ENCODE measurements at regions not wholly inside any gene's neighbourhood (a gene's known extent, or its start where the extent isn't known, plus 50 kb on each side); places are given as distances from the start of the nearest gene placed in this dataset.
A peak's percentile ranks its signal among the peaks of the same experiment; 100 is the strongest.
"Not testable (repeated sequence)": the region's sequence is repeated elsewhere in the genome, so short reads cannot be mapped to it uniquely, and the experiment has no call there.

DNA sequence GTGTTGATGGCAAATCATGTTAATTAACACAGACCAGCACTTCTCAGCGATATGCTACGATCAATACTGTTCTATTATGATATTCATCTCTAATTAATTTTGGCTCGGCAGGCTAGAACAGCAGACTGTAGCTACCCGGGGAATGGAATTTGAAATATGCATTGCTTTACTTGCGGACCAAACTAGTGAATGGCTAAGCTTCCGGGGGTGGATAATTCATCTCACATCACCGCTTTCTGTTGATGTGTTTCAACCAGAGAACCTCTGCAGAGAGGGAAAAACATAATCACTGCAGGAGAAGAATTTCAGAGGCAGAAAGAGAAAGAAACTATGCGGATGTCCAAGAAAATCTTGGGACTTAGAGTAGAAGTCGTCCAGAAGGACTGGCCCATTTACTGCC lies 490.9 kb downstream of the STK39 start:
- no peak for DNase-seq (ENCODE audit: low read depth in 3 of 3, low spot score in 2 of 3)

DNA sequence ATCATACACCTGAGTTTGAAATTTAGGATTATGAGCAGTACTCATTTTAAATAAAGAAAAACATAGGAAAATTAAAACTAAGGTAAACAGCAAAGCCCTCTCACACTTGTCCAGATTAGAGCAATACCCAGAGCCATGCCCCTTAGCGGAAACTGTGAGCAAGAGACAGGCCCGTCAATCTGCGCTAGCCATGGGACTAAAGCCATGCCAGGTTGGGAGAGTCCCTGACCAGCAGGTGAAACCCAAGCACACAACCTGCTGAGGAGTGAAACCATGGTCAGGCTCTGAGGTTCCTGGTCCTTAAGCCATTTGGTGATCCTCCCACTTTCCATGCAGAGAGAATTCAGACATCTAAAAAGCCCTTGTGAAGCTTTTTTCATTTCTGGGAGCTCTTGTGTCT lies 494.3 kb downstream of the STK39 start:
- DNase-seq (ENCODE audit: low read depth in 3 of 3, low spot score in 2 of 3), result no peak

DNA sequence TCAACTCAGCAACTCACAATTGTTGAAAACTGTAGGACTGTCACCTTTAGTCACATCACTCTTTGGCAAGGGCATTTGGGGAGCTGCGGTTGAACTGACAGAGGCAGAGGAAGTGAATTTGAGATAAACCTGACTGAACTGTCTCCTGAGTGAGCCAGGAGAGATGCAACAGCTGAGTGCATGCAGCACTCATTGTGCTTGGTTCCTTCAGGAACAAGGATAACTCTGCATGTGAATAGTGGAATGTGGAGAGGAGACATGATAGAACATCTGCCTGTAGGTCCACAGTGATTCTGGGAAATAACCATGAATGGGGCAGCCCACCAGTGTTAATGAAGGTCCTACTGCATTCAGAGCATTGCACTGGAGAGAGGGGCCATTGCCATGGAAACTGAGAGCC lies 494.7 kb downstream of the STK39 start:
- DNase-seq (ENCODE audit: low read depth in 3 of 3, low spot score in 2 of 3), result no peak

DNA sequence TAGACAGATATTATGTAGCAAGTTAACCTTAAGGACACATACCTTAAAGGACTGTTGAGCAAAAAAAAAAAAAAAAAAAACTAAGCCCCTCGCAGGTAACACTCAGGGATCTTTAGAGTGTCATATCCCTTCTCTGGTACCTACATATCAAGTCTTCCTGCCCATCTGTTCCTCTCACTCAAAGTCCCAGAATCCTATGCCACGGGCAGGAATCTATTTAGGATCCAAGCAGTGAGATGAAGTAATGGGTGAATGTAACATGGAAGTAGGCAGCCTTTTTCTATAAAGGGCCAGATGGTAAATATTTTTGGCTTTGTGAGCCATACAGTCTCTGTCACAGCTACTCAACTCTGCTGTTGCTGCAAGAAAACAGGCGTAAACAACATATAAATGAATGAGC lies 496.7 kb downstream of the STK39 start:
- DNase-seq (ENCODE audit: low read depth in 3 of 3, low spot score in 2 of 3), result no peak

DNA sequence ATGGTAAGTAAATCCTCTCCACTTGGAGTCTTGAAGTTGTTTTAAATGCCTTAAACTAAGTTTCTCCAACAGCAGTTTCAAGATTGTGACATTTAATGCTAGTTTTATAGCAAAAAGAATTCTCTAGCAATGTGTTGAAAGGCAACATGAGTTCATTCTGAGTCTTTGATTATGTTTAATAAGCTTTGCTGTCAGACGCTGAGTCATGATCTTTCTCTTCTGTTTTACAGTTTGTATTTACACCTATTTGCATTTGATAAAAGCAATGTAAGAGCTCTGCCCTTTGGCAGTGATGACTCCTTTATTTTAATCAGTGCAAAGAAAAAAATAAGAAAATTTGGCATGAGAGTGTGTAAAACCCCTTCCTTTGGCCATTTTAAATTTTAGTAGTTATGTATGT lies 497.7 kb downstream of the STK39 start:
- DNase-seq (ENCODE audit: low read depth in 3 of 3, low spot score in 2 of 3), result no peak

DNA sequence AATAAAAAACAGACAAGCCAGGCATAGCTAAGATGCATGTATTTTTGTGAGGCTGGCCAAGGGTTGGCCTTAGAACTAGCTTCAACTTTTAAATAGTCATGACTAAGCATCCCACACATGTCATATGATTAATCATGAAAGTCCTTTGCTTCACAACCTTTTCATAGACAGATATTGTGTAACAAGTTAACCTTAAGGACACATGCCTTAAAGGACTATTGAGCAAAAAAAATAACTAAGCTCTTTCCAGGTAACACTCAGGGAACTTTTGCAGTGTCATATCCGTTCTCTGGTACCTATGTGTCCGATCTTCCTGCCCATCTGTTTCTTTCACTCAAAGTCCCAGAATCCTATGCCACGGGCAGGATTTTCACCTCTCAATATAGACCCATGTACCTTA lies 498.4 kb downstream of the STK39 start:
- DNase-seq (ENCODE audit: low read depth in 3 of 3, low spot score in 2 of 3), result no peak

DNA sequence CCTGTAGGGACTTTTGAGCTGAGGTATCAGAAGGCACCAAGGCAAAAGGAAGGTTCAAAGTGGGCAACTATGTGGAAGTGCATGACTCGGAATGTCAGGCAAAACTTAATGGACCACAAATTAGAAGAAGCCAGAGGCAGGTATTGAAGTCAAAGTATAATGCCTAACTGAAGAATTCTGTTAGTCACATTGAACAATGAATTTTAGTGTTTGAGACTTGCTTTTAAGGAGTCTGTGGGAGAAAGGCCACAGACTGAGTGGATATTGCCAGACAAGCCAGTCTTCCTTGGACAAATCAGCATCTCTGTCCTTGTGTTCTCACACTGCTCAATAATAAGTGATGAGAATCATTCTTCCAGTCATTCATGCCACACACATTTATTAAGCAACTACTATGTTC lies 498.9 kb downstream of the STK39 start:
- DNase-seq (ENCODE audit: low read depth in 3 of 3, low spot score in 2 of 3), result no peak

GRCh38 chr2:167745667-167746066 lies 501.7 kb downstream of the STK39 start:
- no peak for DNase-seq (ENCODE audit: low read depth in 3 of 3, low spot score in 2 of 3)

GRCh38 chr2:167739921-167740320 lies 507.5 kb downstream of the STK39 start:
- DNase-seq (ENCODE audit: low read depth in 3 of 3, low spot score in 2 of 3), result not testable (repeated sequence)

DNA sequence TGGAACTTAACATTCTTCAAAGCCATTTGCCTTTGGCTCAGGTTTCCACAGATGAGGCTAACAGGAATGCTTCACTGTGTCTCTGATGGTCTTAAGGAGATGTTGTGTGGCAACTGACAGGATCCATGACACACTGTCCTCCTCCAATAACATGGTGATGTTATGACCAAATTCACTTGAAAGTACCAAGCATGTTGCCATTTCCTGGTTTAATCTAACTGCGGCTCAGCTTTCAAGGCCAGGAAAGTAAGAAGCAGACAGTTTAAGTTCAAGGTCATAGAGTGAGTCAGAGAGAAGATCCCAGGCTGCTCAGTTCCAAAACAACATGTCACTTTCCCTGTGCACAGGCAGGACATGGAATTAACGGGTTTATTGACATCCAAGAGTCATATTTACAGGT lies 513.6 kb downstream of the STK39 start:
- no peak for DNase-seq (ENCODE audit: low read depth in 3 of 3, low spot score in 2 of 3)

GRCh38 chr2:167732326-167732725 lies 515.1 kb downstream of the STK39 start:
- no peak for DNase-seq (ENCODE audit: low read depth in 3 of 3, low spot score in 2 of 3)

DNA sequence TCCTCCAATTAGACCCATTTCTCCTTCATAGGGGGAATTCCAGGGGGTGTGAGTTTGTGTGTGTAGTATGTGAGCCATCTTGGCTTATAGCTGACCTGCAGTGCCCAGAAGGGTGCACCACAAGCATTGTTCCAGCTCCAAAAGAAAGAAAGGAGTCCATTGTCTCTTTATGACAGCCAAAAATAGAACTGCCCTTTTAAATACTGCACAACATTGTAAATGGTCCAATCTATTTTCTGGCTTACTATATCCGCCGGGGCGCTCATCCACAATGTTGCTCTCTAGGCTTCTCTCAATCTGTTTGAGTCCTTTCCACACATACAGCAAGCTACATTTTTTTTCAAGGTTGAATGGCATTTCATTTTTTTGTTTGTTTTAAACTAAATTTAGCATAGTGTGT lies 517.5 kb downstream of the STK39 start:
- no peak for DNase-seq (ENCODE audit: low read depth in 3 of 3, low spot score in 2 of 3)

DNA sequence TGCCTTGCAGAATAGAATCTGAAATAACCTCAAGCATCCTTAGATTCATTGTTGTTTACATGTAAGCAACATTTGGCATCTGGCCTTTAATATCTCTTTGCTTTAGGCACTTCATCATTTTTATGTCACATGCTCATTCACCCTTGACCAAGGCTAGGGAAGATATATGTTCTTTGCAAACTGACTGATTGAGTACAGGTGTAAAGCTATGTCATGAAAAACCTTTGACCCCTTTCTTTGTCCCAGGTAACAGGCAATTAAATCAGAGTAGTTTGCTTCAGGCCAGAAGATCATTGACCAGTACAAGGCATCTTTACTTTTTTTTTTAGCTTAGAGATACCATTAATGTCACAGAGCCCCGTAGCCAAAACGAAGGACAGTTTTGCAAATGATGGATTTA lies 520.6 kb downstream of the STK39 start:
- DNase-seq (ENCODE audit: low read depth in 3 of 3, low spot score in 2 of 3), result no peak

- no peak for DNase-seq (ENCODE audit: low read depth in 3 of 3, low spot score in 2 of 3)
These were observed 525.8 kb downstream of the STK39 start for GRCh38 chr2:167721593-167721992.

DNA sequence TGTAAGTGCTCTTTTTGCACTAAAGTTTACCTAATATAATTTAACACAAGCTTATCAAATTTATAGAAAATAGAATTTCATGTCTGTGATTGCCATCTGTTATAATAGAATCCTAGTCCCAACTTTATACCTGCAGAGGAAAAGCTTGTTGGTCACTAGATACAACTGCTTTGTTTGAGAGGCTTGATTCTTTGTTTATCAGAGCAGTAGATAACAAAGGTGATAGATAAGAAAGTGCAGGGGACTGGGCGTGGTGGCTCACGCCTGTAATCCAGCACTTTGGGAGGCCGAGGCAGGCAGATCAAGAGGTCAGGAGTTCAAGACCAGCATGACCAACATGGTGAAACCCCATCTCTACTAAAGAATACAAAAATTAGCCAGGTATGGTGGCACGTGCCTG lies 528.0 kb downstream of the STK39 start:
- DNase-seq (ENCODE audit: low read depth in 3 of 3, low spot score in 2 of 3), result no peak

GRCh38 chr2:167718560-167718959 lies 528.8 kb downstream of the STK39 start:
- DNase-seq (ENCODE audit: low read depth in 3 of 3, low spot score in 2 of 3), result no peak

DNA sequence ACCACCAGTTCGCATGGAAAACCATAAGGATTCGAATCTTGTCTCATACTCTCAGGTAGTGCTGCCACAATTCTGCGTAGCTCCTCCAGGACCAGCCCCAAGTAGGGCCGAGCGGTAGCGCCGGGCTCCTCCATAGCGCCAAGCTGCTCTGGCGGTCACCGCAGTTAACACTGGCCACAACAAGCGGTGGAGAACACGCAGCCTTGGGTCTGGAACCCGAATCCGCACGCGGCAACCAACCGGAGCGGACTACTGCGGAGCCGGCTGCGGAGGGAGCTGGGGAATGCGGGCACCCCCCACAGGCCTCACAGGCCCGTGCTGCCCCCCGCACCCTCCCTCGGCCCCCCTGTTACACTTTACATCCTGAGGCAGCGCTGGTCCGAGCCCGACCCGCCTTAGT lies 531.5 kb downstream of the STK39 start:
- no peak for DNase-seq (ENCODE audit: low read depth in 3 of 3, low spot score in 2 of 3)

- not testable (repeated sequence) for DNase-seq (ENCODE audit: low read depth in 3 of 3, low spot score in 2 of 3)
These were observed 531.9 kb downstream of the STK39 start for GRCh38 chr2:167715498-167715897.

DNA sequence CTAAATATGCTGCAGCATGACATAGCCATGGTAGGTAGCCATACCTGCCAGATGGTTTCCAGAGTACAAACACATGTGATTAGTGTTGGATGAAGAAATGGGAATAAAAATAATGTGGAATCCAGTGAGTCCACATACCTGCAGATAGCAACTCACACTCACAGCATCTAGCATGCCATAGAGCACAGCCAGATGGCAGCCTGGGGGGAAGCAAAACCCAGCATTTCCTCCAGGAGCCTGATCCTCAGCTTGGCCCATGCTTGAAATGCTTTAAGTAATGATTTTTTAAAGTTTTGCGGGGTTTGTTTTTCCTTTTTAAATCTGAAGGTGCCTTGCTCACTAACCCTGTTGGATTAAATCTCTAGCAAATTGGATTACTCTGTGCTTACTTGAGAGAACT lies 535.1 kb downstream of the STK39 start:
- DNase-seq (ENCODE audit: low read depth in 3 of 3, low spot score in 2 of 3), result no peak

GRCh38 chr2:167708998-167709397 lies 538.4 kb downstream of the STK39 start:
- DNase-seq (ENCODE audit: low read depth in 3 of 3, low spot score in 2 of 3), result no peak

DNA sequence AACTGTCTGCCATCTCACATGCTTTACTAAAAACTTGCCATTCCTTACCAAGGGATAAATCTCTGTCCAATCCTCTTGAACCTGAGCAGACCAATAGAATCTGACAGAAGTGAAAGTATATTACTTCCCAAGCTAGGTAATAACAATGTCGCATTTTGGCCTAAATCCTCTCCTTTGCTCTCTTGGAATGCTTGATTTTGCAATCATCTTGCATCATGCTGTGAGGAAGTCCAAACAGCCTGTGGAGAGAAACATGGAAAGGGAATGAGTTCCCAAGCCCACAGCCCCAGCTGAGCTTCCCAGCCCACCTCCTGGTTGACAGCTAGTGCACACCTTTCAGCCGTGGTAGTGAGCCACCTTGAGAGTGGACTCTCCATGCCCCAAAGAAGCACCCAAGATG lies 540.6 kb downstream of the STK39 start:
- DNase-seq (ENCODE audit: low read depth in 3 of 3, low spot score in 2 of 3), result no peak

DNA sequence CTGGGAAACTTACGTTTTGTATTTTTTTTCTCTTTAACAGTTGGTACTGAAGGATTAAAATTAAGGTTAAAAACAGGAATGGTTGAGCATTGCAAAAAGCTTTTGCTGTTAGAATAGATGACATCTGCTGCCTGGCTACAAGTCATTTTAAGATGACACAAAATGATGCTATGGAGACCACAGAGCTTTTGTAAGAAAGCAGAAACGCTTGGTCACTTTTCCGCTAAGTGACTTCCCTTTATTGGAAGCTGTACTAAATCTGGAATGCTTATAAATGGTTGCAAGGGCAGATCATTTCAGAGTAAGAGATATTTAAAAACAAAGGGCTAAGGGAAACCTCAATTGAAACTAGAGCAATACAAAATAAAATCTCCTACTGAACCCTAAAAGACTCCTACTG lies 544.0 kb downstream of the STK39 start:
- no peak for DNase-seq (ENCODE audit: low read depth in 3 of 3, low spot score in 2 of 3)

GRCh38 chr2:167702227-167702626 lies 545.2 kb downstream of the STK39 start:
- no peak for DNase-seq (ENCODE audit: low read depth in 3 of 3, low spot score in 2 of 3)

- peak in 1 of 3 donors; percentile 10 for DNase-seq (ENCODE audit: low read depth in 3 of 3, low spot score in 2 of 3)
These were observed 545.7 kb downstream of the STK39 start for GRCh38 chr2:167701651-167702050.

Measured in right renal cortex interstitium (tissue), 3 donors.